CD8-positive, alpha-beta memory T cell (primary cell): ENCODE measurements at regions not wholly inside any gene's neighbourhood (a gene's known extent, or its start where the extent isn't known, plus 50 kb on each side); places are given as distances from the start of the nearest gene placed in this dataset.
A peak's percentile ranks its signal among the peaks of the same experiment; 100 is the strongest.

ENCODE experiments used
- CTCF ChIA-PET: fragments of 350-600 bp; sonication (Branson Sonifier 250); formaldehyde crosslinking; loops from one replicate; lab custom pipeline; 2021; ENCODE audit warnings: antibody characterized with exemption; lab: Charles Lee
- POLR2A ChIA-PET: fragments of 350-600 bp; sonication (Branson Sonifier 250); formaldehyde crosslinking; loops from one replicate; lab custom pipeline; 2021; ENCODE audit warnings: antibody characterized with exemption; lab: Charles Lee
- DNase-seq, 5 donors: peaks; one replicate each; pipeline versions ENCODE4 v3.0.0 to v3.0.0-alpha.2; 2020 to 2022; ENCODE audit warnings: mixed read lengths in 1 of 5
- H3K27ac ChIP-seq: one replicate; pipeline ENCODE4 v1.7.0; 2013; ENCODE audit warnings: low read depth, mild to moderate bottlenecking, low read length, moderate library complexity
- H3K27me3 ChIP-seq: 2 replicates; pipeline ENCODE4 v1.7.0; 2013; ENCODE audit warnings: low read length, mild to moderate bottlenecking; ENCODE audit not compliant: insufficient read depth, poor library complexity, severe bottlenecking
- H3K36me3 ChIP-seq: 2 replicates; pipeline ENCODE4 v1.7.0; 2013; ENCODE audit warnings: mild to moderate bottlenecking, low read length, moderate library complexity; ENCODE audit not compliant: insufficient read depth
- H3K4me1 ChIP-seq: 2 replicates; pipeline ENCODE4 v1.7.0; 2013; ENCODE audit warnings: mild to moderate bottlenecking, low read length, moderate library complexity; ENCODE audit not compliant: insufficient read depth
- H3K4me3 ChIP-seq: 2 replicates; pipeline ENCODE4 v1.7.0; 2013; ENCODE audit warnings: mild to moderate bottlenecking, low read length
- H3K9me3 ChIP-seq: 2 replicates; pipeline ENCODE4 v1.7.0; 2013; ENCODE audit warnings: mild to moderate bottlenecking, low read length
- H3K27ac Mint-ChIP-seq, 8 donors: one replicate each; pipeline ENCODE4 v1.8.0; 2020 to 2021; ENCODE audit warnings: mixed read lengths in 8 of 8, mild to moderate bottlenecking in 6 of 8, inconsistent platforms in 3 of 8, moderate library complexity in 3 of 8
- H3K27me3 Mint-ChIP-seq, 2 donors: one replicate each; pipeline ENCODE4 v1.8.0; 2020 to 2021; ENCODE audit warnings: mixed read lengths in 2 of 2, mild to moderate bottlenecking in 1 of 2, moderate library complexity in 1 of 2
- H3K36me3 Mint-ChIP-seq, 3 donors: one replicate each; pipeline ENCODE4 v1.8.0; 2020 to 2021; ENCODE audit warnings: mixed read lengths in 3 of 3, inconsistent platforms in 1 of 3, mild to moderate bottlenecking in 1 of 3
- H3K4me1 Mint-ChIP-seq, 3 donors: one replicate each; pipeline ENCODE4 v1.8.0; 2020 to 2021; ENCODE audit warnings: mixed read lengths in 3 of 3, inconsistent platforms in 1 of 3, mild to moderate bottlenecking in 1 of 3
- H3K4me3 Mint-ChIP-seq, 7 donors: one replicate each; pipeline ENCODE4 v1.8.0; 2020 to 2021; ENCODE audit warnings: mixed read lengths in 7 of 7, mild to moderate bottlenecking in 6 of 7, moderate library complexity in 4 of 7, inconsistent platforms in 2 of 7
- H3K9me3 Mint-ChIP-seq, 5 donors: one replicate each; pipeline ENCODE4 v1.8.0; 2020 to 2022; ENCODE audit warnings: mixed read lengths in 5 of 5, mild to moderate bottlenecking in 3 of 5, moderate library complexity in 2 of 5, inconsistent platforms in 1 of 5

DNA sequence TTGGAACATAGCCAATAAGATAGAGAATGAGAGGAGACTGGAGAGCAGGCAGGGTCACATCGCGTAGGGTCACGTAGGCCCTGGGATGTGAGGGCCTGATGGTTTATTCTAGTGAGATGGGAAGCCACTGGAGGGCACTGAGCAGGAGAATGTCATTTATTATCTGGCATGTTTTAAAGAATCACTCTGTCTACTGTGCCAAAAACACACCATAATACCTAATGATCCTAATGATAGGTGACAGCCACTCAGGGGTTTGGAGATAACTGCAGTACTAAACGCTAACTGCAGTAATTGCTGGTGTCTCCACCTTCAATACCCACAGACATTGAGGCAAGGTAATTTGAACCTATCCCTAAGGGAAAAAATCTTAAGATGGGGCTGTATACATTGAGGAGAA, 185.4 kb downstream of the TTLL7 start:
- no peak for DNase-seq
- H3K27me3 ChIP-seq = no peaks in the 10 kb centered on the region
- Mint-ChIP-seq H3K4me1 (no peaks in the 10 kb centered on the region), H3K9me3 (no peaks in the 10 kb centered on the region), H3K27ac (no peak overlapping the region), H3K36me3 (no peaks in the 10 kb centered on the region), H3K27me3 (peaks cover 0 to 2% of the 10 kb centered on the region in 2 donors), H3K4me3 (no peak overlapping the region)
- no peak overlapping the region for H3K27ac ChIP-seq
- CTCF ChIA-PET = no interaction called here
- no peaks in the 10 kb centered on the region for H3K4me1 ChIP-seq
- H3K4me3 ChIP-seq = no peak overlapping the region
- no peaks in the 10 kb centered on the region for H3K36me3 ChIP-seq
- POLR2A ChIA-PET = no interaction called here
- no peaks in the 10 kb centered on the region for H3K9me3 ChIP-seq

DNA sequence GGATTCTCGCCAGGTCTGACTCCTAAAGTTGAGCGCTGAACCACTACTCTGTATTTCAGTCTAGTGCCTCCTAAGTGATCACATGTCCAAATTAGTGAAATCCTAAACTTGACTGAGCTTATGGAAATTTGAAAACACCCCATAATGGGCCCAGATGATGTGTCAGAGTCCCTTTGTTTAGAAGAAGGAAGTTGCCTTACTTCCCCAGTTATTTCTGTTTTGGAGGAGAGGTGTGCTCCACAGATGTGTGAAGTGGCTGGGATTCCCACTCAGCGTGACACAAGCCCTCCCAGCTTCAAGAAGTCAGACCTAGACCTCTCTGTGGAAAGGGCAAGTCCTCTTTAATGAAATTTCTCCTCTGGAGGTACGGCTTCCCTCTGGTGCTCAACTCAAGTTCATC, 188.8 kb downstream of the TTLL7 start:
- no peak overlapping the region for H3K4me3 Mint-ChIP-seq
- ChIA-PET CTCF (interaction anchor here (1.0 to 1.1 kb wide), 2 partner anchors 10 to 12 kb away, joined by 3 read pairs; no protein-coding TSS in a partner anchor), POLR2A (no interaction called here)
- Histone ChIP-seq H3K9me3 (no peaks in the 10 kb centered on the region), H3K36me3 (no peaks in the 10 kb centered on the region), H3K4me3 (no peak overlapping the region), H3K27me3 (no peaks in the 10 kb centered on the region), H3K4me1 (no peaks in the 10 kb centered on the region), H3K27ac (no peak overlapping the region)
- H3K27ac Mint-ChIP-seq = no peak overlapping the region
- no peak for DNase-seq
- no peaks in the 10 kb centered on the region for H3K4me1 Mint-ChIP-seq
- H3K27me3 Mint-ChIP-seq = peaks cover 0 to 2% of the 10 kb centered on the region in 2 donors
- no peaks in the 10 kb centered on the region for H3K9me3 Mint-ChIP-seq
- no peaks in the 10 kb centered on the region for H3K36me3 Mint-ChIP-seq

DNA sequence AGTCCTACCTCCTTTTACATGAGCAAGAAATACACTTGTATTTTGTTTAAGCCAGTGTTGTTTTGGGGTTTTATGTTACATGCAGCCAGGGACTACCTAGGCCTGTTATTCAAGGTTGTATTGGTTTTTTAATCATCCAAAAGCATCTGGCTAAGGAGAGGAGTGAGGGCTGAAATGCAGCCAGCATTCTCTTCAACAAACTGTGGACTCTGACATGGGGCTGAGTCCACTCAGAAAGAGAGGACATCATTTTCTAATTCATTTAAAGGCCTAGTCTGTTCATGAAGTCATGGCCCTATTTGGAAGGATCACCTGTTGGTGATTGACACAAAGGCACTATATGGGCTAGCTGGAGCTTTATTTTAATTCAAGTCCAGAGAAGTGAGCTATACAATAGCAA, 190.4 kb downstream of the TTLL7 start:
- POLR2A ChIA-PET = no interaction called here

DNA sequence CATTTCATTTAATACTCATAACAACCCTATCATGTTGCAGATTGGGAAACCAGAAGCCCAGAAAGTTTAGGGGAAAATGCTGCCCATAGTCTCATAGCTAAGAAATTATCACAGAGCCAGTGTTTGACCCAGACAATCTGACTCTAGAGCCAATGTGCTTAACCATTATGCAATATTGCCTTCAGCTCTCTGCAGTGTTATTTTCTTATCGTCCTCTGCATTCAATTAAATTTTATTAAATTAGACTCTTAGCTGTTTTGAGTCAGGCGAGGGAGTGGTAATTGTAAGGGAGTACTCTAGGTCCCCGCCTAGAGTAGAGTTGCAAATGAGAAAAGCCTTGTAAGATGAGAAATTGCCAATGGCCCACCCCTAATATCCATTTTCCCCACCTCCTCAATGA, 191.1 kb downstream of the TTLL7 start:
- Mint-ChIP-seq H3K9me3 (peaks cover 0 to 4% (median 0%) of the 10 kb centered on the region in 5 donors), H3K4me1 (no peaks in the 10 kb centered on the region), H3K4me3 (no peak overlapping the region), H3K36me3 (no peaks in the 10 kb centered on the region), H3K27me3 (no peaks in the 10 kb centered on the region), H3K27ac (no peak overlapping the region)
- Histone ChIP-seq H3K27ac (no peak overlapping the region), H3K4me3 (no peak overlapping the region), H3K9me3 (no peaks in the 10 kb centered on the region), H3K27me3 (no peaks in the 10 kb centered on the region), H3K4me1 (no peaks in the 10 kb centered on the region), H3K36me3 (no peaks in the 10 kb centered on the region)
- DNase-seq = no peak
- ChIA-PET POLR2A (no interaction called here), CTCF (no interaction called here)

More for the DNA sequence above, 190.4 kb downstream of the TTLL7 start:
- H3K27me3 ChIP-seq = no peaks in the 10 kb centered on the region
- H3K4me1 ChIP-seq = no peaks in the 10 kb centered on the region
- H3K27ac ChIP-seq = no peak overlapping the region
- no peaks in the 10 kb centered on the region for H3K4me1 Mint-ChIP-seq
- no peak overlapping the region for H3K27ac Mint-ChIP-seq
- peaks cover 0 to 2% of the 10 kb centered on the region in 2 donors for H3K27me3 Mint-ChIP-seq
- H3K4me3 ChIP-seq = no peak overlapping the region
- no peak for DNase-seq
- no peaks in the 10 kb centered on the region for H3K36me3 ChIP-seq
- H3K9me3 ChIP-seq = no peaks in the 10 kb centered on the region
- peaks cover 0 to 4% (median 0%) of the 10 kb centered on the region in 5 donors for H3K9me3 Mint-ChIP-seq
- CTCF ChIA-PET = no interaction called here
- H3K4me3 Mint-ChIP-seq = no peak overlapping the region
- no peaks in the 10 kb centered on the region for H3K36me3 Mint-ChIP-seq

DNA sequence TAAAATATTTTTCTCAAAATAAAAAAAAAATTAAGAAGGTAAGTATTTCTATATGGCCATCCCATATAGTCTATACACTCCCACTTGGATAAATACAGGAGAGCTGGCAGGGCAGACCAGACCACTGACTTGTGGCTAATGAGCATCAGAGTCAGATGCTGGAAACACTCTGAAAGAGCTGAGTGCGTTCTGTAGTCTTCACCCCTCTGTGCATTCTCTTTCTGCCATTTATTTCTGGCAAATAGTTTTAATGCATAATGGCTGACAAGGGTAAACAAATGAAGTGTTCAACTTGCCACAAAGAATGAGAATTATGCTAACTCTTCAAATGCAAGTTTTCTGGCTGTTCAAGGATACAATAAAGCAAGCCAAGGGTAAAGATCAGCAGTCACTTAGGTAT, 191.7 kb downstream of the TTLL7 start:
- Mint-ChIP-seq H3K9me3 (peaks cover 0 to 4% (median 0%) of the 10 kb centered on the region in 5 donors), H3K36me3 (peaks cover 0 to 2% (median 0%) of the 10 kb centered on the region in 3 donors), H3K4me1 (no peaks in the 10 kb centered on the region), H3K27me3 (no peaks in the 10 kb centered on the region), H3K4me3 (no peak overlapping the region), H3K27ac (no peak overlapping the region)
- H3K9me3 ChIP-seq = no peaks in the 10 kb centered on the region
- no peak overlapping the region for H3K4me3 ChIP-seq
- H3K36me3 ChIP-seq = no peaks in the 10 kb centered on the region
- no peak for DNase-seq
- no peaks in the 10 kb centered on the region for H3K4me1 ChIP-seq
- CTCF ChIA-PET = no interaction called here
- POLR2A ChIA-PET = no interaction called here
- no peak overlapping the region for H3K27ac ChIP-seq
- no peaks in the 10 kb centered on the region for H3K27me3 ChIP-seq

DNA sequence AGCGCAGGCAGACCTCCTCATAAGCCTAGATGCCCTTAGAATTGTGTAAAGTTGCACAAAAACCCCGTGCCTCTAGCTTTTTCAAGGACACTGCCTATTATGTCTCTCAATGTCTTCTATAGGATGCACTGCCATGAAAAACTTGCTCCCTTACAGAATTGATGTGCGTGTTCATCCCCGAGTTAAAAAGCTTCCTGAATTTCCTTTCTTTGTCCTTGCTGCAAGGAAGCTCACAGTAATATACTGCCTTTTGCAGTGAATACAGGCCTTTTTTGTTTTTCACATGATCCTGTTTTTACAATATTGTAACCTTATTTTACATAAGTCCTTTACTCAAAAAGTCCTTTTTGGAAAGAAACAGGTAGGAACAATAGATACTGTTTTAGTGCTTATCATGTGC, 193.0 kb downstream of the TTLL7 start:
- CTCF ChIA-PET = no interaction called here
- no peaks in the 10 kb centered on the region for H3K9me3 ChIP-seq
- H3K27ac Mint-ChIP-seq = no peak overlapping the region
- DNase-seq = no peak
- no peaks in the 10 kb centered on the region for H3K27me3 Mint-ChIP-seq
- H3K4me1 ChIP-seq = no peaks in the 10 kb centered on the region
- H3K27me3 ChIP-seq = no peaks in the 10 kb centered on the region
- no peaks in the 10 kb centered on the region for H3K36me3 ChIP-seq
- POLR2A ChIA-PET = no interaction called here
- H3K36me3 Mint-ChIP-seq = peaks cover 0 to 2% (median 0%) of the 10 kb centered on the region in 3 donors
- no peak overlapping the region for H3K4me3 ChIP-seq
- peaks cover 0 to 4% (median 0%) of the 10 kb centered on the region in 5 donors for H3K9me3 Mint-ChIP-seq
- H3K27ac ChIP-seq = no peak overlapping the region
- H3K4me3 Mint-ChIP-seq = no peak overlapping the region
- H3K4me1 Mint-ChIP-seq = no peaks in the 10 kb centered on the region

DNA sequence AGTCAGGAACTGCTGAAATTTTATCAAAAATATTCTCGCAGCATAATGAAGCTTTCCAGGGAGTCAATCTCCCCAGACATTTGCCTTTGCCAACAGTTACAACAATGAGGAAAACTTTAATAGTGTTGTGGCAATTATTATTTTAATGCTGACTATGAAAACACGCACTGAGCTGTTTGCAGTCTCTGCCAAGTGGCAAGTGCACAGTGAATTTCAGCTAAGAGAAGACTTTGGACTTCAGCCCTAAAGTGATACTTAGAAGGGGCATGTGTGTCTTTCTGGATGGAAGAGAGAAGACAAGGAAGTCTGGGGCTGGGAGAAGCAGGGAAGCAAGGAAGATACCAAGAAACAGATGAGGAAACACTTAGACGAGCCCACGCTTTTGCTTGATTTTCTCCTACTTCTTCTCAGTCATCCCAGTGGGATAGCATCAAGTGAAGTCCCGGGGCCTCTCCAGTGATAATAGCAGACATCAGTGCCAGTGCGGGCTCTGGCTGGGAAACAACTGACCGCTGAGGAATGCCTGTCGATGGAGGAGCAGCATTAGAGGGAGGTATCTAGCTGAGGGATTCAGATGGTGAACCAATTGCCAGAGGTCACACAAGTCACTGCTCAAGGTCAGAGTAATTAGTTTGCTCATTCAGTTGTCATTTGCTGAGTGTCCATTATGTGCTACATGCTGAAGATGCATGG, 196.3 kb downstream of the TTLL7 start:
- Histone ChIP-seq H3K9me3 (no peaks in the 10 kb centered on the region), H3K4me3 (no peak overlapping the region), H3K36me3 (no peaks in the 10 kb centered on the region), H3K27ac (no peak overlapping the region), H3K4me1 (no peaks in the 10 kb centered on the region), H3K27me3 (no peaks in the 10 kb centered on the region)
- ChIA-PET POLR2A (no interaction called here), CTCF (interaction anchor here (1.1 kb wide), 1 partner anchor 12 kb away, joined by 3 read pairs; no protein-coding TSS in a partner anchor)
- H3K4me1 Mint-ChIP-seq = no peaks in the 10 kb centered on the region
- H3K27me3 Mint-ChIP-seq = no peaks in the 10 kb centered on the region
- H3K4me3 Mint-ChIP-seq = peak overlapping the region in 1 of 7 donors; percentile 54
- no peak overlapping the region for H3K27ac Mint-ChIP-seq
- DNase-seq = no peak
- peaks cover 0 to 4% (median 0%) of the 10 kb centered on the region in 5 donors for H3K9me3 Mint-ChIP-seq
- H3K36me3 Mint-ChIP-seq = peaks cover 0 to 2% (median 0%) of the 10 kb centered on the region in 3 donors

DNA sequence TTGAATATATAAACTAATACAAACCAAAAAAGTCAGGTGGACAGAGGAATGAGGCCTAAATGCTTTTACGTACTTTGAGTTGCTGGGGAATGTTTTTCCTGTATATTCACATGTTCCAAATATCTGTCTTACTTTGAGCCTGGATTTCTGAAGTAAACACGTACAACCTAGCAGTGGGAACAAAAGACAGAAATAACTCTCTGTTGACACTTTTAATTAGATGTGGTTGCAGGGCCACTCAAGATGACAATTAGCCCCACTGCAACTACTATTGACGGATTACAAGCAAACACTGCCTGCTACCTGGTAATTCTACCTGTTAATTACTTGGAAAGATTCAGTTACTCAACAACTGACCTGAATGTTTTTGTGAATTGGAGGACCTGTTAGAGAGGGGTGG, 196.9 kb downstream of the TTLL7 start:
- H3K36me3 ChIP-seq = no peaks in the 10 kb centered on the region
- CTCF ChIA-PET = no interaction called here

More for the DNA sequence above, 196.9 kb downstream of the TTLL7 start:
- H3K27me3 Mint-ChIP-seq = no peaks in the 10 kb centered on the region
- Histone ChIP-seq H3K27ac (no peak overlapping the region), H3K27me3 (no peaks in the 10 kb centered on the region), H3K4me3 (no peak overlapping the region), H3K9me3 (no peaks in the 10 kb centered on the region), H3K4me1 (no peaks in the 10 kb centered on the region)
- no peak overlapping the region for H3K27ac Mint-ChIP-seq
- H3K36me3 Mint-ChIP-seq = peaks cover 0 to 2% (median 0%) of the 10 kb centered on the region in 3 donors
- DNase-seq = no peak
- H3K4me3 Mint-ChIP-seq = no peak overlapping the region
- no peaks in the 10 kb centered on the region for H3K4me1 Mint-ChIP-seq
- POLR2A ChIA-PET = no interaction called here
- H3K9me3 Mint-ChIP-seq = peaks cover 0 to 4% (median 0%) of the 10 kb centered on the region in 5 donors
